Astrocyte of the cerebellum (primary cell): ENCODE measurements at regions not wholly inside any gene's neighbourhood (a gene's known extent, or its start where the extent isn't known, plus 50 kb on each side); places are given as distances from the start of the nearest gene placed in this dataset.
"Not testable (repeated sequence)": the region's sequence is repeated elsewhere in the genome, so short reads cannot be mapped to it uniquely, and the experiment has no call there.

Source experiments
- DNase-seq: peaks from one replicate; pipeline ENCODE4 v3.0.0-alpha.2; 2011; ENCODE audit warnings: low read depth
- H3K4me3 ChIP-seq: 2 replicates; pipeline ENCODE4 v1.5.1; 2011; ENCODE audit warnings: mild to moderate bottlenecking, low read depth, low read length, moderate library complexity
- in situ Hi-C: cut with HindIII; loops from 2 replicates; pipeline ENCODE4 v1.10.0; 2017; ENCODE audit warnings: low sequenced_read_pairs
- TF ChIP-seq, protein P1 (sequence below): IDR thresholded peaks from 2 replicates; pipeline ENCODE4 v1.5.1; 2012; ENCODE audit warnings: low read length, low read depth, moderate library complexity, mild to moderate bottlenecking; ENCODE audit errors: missing control alignments

DNA sequence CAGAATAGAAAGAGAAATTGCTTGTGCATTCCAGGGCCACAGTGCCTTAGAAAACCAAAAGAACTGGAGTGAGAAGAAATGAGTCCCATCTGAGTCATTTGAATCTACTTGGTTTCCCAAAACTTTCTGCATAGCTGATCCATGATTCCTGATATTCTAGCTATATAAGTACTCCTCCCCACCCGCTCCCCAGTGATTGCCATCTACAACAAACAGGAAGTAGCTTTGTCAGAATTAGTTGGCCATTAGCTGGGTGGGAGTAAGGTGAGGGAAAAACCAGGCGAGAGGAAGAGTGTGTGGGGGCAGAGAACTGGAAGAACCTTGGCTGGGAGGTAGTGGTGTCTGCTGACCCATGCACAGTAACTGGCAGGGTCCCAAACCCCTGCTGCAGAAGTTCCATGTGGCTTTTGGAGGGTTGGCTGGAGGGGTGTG is 122.1 kb downstream of the ACAA2 start:
- TF ChIP-seq, protein P1, sequence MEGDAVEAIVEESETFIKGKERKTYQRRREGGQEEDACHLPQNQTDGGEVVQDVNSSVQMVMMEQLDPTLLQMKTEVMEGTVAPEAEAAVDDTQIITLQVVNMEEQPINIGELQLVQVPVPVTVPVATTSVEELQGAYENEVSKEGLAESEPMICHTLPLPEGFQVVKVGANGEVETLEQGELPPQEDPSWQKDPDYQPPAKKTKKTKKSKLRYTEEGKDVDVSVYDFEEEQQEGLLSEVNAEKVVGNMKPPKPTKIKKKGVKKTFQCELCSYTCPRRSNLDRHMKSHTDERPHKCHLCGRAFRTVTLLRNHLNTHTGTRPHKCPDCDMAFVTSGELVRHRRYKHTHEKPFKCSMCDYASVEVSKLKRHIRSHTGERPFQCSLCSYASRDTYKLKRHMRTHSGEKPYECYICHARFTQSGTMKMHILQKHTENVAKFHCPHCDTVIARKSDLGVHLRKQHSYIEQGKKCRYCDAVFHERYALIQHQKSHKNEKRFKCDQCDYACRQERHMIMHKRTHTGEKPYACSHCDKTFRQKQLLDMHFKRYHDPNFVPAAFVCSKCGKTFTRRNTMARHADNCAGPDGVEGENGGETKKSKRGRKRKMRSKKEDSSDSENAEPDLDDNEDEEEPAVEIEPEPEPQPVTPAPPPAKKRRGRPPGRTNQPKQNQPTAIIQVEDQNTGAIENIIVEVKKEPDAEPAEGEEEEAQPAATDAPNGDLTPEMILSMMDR, result no peak
- in situ Hi-C loops, result no loop called here
- DNase-seq, result peak; percentile 64
- H3K4me3 ChIP-seq, result no peak overlapping the region

DNA sequence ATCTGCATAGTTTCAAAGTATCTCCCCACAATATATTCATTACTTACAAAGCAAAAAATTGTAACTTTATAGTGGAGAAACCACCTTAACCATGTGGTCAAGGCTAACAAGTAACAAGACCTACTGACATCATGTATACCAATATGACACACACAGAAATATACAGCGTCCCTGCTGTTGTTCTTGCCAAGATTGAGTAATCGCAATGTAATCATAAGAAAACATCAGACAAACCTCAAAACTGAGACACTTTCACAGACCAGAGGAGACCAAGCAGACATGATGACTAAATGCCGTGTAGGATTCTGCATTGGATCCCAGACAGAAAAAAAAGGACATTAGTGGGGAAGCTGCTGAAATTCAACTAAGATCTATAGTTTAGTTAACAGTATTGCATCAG is 123.0 kb downstream of the ACAA2 start:
- DNase-seq, result peak; percentile 66
- in situ Hi-C loops, result no loop called here
- TF ChIP-seq, protein P1, result no peak
- H3K4me3 ChIP-seq, result no peak overlapping the region

DNA sequence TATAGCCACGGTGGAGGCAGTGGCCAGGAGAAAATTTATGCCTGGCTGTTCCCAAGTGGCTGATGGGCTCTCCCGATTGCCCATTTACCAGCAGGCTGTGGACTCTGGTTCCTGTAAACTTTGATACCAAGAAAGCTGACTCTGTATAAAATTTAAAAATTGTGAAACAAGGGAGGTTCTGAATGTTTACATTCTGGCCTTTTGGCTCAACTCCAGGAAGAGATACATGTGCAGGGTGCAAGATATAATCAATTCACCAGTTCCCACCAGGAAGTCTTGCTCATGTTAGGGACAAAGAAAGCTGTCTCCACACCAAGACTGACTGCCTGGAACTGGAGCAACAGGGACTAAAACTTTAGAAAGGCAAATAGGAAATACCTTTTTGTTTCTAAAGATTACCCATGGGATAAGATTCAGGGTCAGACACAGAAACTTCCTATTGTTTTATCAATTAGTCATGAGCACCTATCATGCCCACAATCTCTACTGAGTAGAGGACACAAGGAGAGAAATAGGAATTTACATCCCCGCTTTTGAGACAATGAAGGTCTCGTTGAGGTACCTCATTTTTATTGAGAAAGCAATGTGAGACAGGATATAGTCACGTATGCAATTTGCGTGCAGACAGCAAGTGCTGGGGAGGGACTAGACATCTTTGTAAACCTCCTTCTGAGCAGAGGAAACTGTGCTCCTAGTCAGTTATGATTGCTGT is 123.5 kb downstream of the LIPG start:
- in situ Hi-C loops, result no loop called here
- TF ChIP-seq, protein P1, result no peak
- no peak overlapping the region for H3K4me3 ChIP-seq
- no peak for DNase-seq

DNA sequence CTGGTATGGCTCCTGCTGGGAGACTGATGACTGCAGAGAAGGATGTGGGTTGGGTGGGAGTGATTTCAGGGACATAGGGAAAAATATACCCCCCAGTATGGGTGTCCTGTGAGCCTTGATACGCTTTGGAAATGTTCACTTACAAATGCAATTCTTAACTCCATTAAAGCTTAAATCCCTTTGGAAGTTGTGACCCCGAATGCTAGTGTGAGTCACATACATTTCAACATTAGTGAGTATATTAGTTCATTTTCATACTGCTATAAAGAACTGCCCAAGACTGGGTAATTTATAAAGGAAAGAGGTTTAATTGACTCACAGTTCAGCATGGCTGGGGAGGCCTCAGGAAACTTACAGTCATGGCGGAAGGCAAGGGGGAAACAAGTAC is 120.9 kb downstream of the LIPG start:
- H3K4me3 ChIP-seq, DNase-seq: not testable (repeated sequence)
- in situ Hi-C loops, result loop anchor here (5.0 kb wide), 1 partner anchor 45 kb away; no protein-coding TSS in a partner anchor

DNA sequence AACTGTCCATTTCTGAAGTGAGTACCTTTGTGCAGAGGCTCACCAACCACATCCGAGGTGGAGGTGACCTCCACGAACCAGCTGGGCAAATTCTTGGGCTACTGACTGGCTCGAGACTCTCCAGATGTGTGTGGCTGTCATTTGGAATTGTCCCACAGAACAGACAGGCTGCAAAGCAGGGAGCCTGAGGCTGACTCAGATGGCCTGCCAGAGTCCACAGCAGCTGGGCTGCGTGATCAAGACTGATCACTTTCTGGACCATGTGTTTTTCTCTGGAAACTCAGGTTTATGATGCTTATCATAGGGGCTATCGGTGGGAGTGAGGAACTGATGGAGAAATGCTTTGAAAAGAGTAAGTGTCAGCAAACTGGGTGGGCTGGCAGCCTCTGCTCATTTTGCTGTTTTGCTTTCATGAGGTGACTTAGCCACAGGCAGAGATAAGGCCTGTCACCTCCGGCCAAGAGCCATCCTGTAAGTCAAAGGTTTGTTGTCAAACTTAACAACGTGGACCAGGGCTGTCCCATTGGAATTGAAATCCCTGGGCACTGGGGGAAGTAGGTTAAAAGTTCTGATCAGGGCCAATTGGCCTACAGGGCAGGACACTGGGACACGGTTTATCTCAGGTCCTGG is 120.4 kb downstream of the LIPG start:
- TF ChIP-seq, protein P1, result no peak
- no peak overlapping the region for H3K4me3 ChIP-seq
- in situ Hi-C loops, result loop anchor here (5.0 kb wide), 1 partner anchor 45 kb away; no protein-coding TSS in a partner anchor
- DNase-seq, result no peak

DNA sequence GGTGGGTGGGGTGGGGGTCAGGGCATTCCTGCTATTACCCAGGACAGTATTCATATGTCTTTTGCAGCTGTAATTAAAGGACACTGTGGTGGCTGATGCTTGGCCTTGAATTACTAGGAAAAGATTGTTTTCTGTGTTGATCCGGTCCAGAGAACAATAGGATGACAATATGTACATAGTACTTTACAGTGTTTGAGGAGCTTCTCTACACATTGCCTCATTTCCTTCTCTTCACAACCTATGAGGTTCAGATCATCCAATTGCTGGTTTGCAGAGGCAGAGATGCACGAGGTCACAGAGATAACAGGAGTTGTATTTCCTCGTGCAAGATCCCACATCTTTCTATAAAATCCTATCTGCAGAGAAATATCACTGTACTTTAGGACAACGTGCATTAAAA is 119.5 kb downstream of the LIPG start:
- no peak overlapping the region for H3K4me3 ChIP-seq
- in situ Hi-C loops, result loop anchor here (5.0 kb wide), 1 partner anchor 44 kb away; no protein-coding TSS in a partner anchor
- TF ChIP-seq, protein P1, result no peak
- no peak for DNase-seq

DNA sequence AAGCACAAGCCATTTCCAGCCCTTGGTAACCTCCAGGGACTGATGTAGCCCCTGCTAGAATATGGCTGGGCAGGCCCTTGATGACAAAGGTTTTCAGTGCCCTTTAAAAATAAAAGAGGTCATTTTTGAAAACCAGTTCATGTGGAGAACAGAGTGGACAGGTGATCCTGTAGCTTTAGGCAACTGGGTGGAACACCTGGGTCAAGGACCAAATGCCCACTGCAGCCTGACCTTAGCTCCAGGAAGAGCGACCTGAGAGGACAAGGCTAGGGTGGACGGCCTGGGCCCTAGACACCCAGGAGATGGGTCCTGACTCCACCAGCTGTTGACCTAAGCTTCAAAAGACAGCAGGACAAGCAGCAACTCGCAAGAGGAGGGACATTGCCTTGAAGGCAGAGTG is 116.6 kb downstream of the LIPG start:
- no peak overlapping the region for H3K4me3 ChIP-seq
- DNase-seq, result no peak
- in situ Hi-C loops, result no loop called here
- TF ChIP-seq, protein P1, result no peak
